Type B pancreatic cell (in vitro differentiated cells): ENCODE measurements at regions not wholly inside any gene's neighbourhood (a gene's known extent, or its start where the extent isn't known, plus 50 kb on each side); places are given as distances from the start of the nearest gene placed in this dataset.

Experiments used
- DNase-seq: peaks from one replicate; pipeline ENCODE4 v3.0.0; 2021; ENCODE audit warnings: mixed read lengths; ENCODE audit not compliant: unreplicated experiment; ENCODE audit errors: extremely low spot score
- H3K27ac Mint-ChIP-seq: 2 replicates; pipeline ENCODE4 v1.8.0; 2021; ENCODE audit warnings: mild to moderate bottlenecking, mixed read lengths
- H3K27me3 Mint-ChIP-seq: 2 replicates; pipeline ENCODE4 v1.8.0; 2021; ENCODE audit warnings: mixed read lengths
- H3K36me3 Mint-ChIP-seq: 2 replicates; pipeline ENCODE4 v1.8.0; 2021; ENCODE audit warnings: mixed read lengths
- H3K4me1 Mint-ChIP-seq: one replicate; pipeline ENCODE4 v1.8.0; 2021; ENCODE audit warnings: mixed read lengths; ENCODE audit not compliant: unreplicated experiment
- H3K4me3 Mint-ChIP-seq: 2 replicates; pipeline ENCODE4 v1.8.0; 2021; ENCODE audit warnings: mild to moderate bottlenecking, mixed read lengths
- H3K9me3 Mint-ChIP-seq: 2 replicates; pipeline ENCODE4 v1.8.0; 2021; ENCODE audit warnings: mixed read lengths
- TF ChIP-seq, protein P1 (sequence below): fragments of 200-600 bp; sonication (generic); conservative IDR thresholded peaks from 2 replicates; pipeline ENCODE4 v1.5.0; 2021; ENCODE audit warnings: antibody characterized with exemption, mild to moderate bottlenecking

DNA sequence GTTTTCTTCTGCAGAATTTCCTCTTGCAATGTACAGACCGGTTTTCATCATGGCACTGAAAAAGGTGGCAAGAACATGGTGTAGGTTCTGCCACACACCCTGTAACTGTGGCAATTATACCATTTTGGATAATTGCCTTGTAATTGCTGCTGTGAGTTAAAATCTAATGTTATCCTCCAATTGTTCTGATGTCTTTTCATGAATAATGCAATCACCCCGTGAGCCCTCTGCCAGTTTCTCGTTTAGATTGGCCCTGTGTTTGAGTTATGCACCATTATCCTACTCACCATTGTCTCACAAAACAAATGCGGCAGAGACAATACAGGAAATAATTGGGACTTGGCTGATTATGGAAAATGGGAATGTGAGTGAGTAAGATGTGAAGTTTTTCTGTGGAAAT lies 61.8 kb upstream of the MTNR1B start:
- no peak overlapping the region for H3K27ac Mint-ChIP-seq
- TF ChIP-seq, protein P1, sequence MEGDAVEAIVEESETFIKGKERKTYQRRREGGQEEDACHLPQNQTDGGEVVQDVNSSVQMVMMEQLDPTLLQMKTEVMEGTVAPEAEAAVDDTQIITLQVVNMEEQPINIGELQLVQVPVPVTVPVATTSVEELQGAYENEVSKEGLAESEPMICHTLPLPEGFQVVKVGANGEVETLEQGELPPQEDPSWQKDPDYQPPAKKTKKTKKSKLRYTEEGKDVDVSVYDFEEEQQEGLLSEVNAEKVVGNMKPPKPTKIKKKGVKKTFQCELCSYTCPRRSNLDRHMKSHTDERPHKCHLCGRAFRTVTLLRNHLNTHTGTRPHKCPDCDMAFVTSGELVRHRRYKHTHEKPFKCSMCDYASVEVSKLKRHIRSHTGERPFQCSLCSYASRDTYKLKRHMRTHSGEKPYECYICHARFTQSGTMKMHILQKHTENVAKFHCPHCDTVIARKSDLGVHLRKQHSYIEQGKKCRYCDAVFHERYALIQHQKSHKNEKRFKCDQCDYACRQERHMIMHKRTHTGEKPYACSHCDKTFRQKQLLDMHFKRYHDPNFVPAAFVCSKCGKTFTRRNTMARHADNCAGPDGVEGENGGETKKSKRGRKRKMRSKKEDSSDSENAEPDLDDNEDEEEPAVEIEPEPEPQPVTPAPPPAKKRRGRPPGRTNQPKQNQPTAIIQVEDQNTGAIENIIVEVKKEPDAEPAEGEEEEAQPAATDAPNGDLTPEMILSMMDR = no peak
- H3K9me3 Mint-ChIP-seq = peaks cover 4% of the 10 kb centered on the region
- no peaks in the 10 kb centered on the region for H3K27me3 Mint-ChIP-seq
- DNase-seq = no peak
- H3K4me3 Mint-ChIP-seq = no peak overlapping the region
- H3K36me3 Mint-ChIP-seq = no peaks in the 10 kb centered on the region
- H3K4me1 Mint-ChIP-seq = no peaks in the 10 kb centered on the region

DNA sequence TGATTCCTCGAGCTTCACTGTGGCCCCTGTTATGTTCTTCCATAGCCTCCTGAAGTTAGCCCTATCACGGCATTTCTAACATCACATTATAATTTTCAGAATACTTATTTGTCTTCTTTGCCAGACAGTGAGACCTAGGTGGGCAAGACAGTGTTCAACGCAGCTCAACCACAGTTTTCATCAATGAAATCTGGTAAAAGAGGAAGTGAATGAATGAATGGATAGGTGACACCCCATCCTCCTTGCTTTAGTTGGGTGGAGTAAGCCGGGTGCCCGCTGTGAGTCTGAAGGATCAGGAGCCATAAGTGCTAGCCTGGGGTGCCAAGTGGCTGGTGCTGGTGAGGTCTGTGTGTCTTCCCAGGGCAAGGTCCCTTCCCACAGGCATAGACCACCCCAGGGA lies 60.2 kb upstream of the MTNR1B start:
- DNase-seq = no peak
- TF ChIP-seq, protein P1 = no peak
- no peak overlapping the region for H3K27ac Mint-ChIP-seq
- H3K27me3 Mint-ChIP-seq = no peaks in the 10 kb centered on the region
- H3K4me1 Mint-ChIP-seq = peaks cover 4% of the 10 kb centered on the region
- H3K9me3 Mint-ChIP-seq = peaks cover 4% of the 10 kb centered on the region
- no peak overlapping the region for H3K4me3 Mint-ChIP-seq
- H3K36me3 Mint-ChIP-seq = no peaks in the 10 kb centered on the region

DNA sequence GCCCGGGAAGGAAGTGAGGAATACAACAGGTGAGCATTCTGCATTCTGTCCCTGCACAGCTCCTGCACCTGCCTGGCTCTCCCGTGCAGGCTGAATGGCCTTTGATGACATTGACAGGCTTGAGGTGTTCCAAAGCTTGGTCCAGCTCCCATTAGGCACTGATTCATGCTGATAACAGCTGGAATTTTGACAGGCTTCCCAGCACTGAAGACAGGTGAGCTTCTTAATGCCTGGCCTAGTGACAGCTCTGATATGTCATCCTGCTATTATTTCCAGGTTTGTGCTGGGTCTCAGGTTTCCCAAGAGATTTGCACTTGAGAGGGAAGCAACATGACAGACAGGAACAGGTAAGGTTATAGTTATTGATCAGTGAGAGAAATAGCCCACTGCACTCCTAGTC lies 58.0 kb upstream of the MTNR1B start:
- H3K4me3 Mint-ChIP-seq = no peak overlapping the region
- H3K27me3 Mint-ChIP-seq = no peaks in the 10 kb centered on the region
- no peak for DNase-seq
- H3K4me1 Mint-ChIP-seq = peaks cover 4% of the 10 kb centered on the region
- TF ChIP-seq, protein P1 = no peak
- peaks cover 4% of the 10 kb centered on the region for H3K9me3 Mint-ChIP-seq
- no peaks in the 10 kb centered on the region for H3K36me3 Mint-ChIP-seq
- no peak overlapping the region for H3K27ac Mint-ChIP-seq

DNA sequence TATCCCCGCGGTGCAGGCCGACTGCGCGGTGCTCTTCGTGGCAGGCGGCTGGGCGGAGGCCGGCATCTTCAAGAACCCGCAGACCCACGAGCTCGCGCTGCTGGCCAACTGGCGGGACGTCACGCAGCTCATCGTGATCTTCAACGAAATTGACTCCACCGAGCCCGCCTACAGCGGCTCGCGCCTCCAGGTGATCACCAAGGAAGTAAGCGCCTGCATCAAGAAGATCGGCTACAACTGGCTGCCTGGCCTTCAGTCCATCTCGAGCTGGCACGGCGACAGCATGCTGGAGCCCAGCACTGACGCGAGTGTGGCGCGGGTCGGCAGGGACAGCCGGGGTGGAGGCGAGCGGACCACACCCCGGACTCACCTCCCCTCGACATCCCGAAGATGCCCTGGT lies 53.9 kb upstream of the MTNR1B start:
- Mint-ChIP-seq H3K36me3 (no peaks in the 10 kb centered on the region), H3K4me3 (no peak overlapping the region), H3K27me3 (no peaks in the 10 kb centered on the region), H3K27ac (no peak overlapping the region), H3K9me3 (peaks cover 4% of the 10 kb centered on the region), H3K4me1 (peaks cover 4% of the 10 kb centered on the region)
- no peak for DNase-seq
- TF ChIP-seq, protein P1 = no peak

DNA sequence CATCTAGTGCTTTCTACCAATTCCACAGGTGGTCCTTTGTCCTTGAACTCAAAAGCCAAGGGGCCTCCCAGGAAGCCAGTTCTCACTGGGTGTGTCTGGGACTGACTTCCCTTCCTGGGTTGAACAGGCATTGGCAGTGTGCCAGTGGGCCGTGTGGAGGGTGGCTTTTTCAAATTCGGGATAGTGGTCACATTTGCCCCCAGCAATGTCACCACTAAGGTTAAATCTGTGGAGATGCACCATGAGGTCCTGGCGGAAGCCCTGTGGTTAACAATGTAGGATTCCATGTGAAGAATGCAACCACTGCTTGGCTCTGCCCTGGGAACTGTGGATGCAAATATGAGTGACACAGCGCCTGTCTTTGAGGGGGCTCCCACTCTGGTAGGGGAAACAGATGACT lies 53.2 kb upstream of the MTNR1B start:
- Mint-ChIP-seq H3K36me3 (no peaks in the 10 kb centered on the region), H3K27me3 (no peaks in the 10 kb centered on the region), H3K4me1 (peaks cover 4% of the 10 kb centered on the region), H3K4me3 (no peak overlapping the region), H3K27ac (no peak overlapping the region), H3K9me3 (peaks cover 4% of the 10 kb centered on the region)
- TF ChIP-seq, protein P1 = no peak
- DNase-seq = no peak

DNA sequence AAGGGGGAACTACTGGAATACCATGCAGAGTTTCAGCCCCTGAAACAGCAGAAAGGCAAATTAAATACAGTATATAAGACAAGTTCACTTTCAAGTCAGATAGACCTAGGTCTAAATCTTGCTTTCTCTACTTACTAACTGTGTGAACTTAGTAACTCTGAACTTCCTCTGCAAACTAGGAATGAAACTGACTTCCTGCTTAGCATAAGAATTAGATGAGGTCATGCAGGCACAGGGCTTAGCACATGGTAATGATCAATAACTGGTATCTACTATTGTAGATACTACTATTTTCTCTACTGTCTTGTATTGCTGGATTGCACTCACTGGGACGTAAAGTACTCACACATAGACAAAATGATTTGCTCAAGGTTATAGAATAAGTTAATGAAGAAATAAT lies 51.5 kb upstream of the MTNR1B start:
- TF ChIP-seq, protein P1 = no peak
- no peak overlapping the region for H3K4me3 Mint-ChIP-seq
- no peak overlapping the region for H3K27ac Mint-ChIP-seq
- no peak for DNase-seq
- peaks cover 4% of the 10 kb centered on the region for H3K9me3 Mint-ChIP-seq
- H3K36me3 Mint-ChIP-seq = no peaks in the 10 kb centered on the region
- H3K27me3 Mint-ChIP-seq = no peaks in the 10 kb centered on the region
- H3K4me1 Mint-ChIP-seq = peaks cover 4% of the 10 kb centered on the region
